NCI-H524 treated with DMSO at 0.1 percent for 48 hours (cell line): ENCODE measurements at regions not wholly inside any gene's neighbourhood (a gene's known extent, or its start where the extent isn't known, plus 50 kb on each side); places are given as distances from the start of the nearest gene placed in this dataset.
"Not testable (repeated sequence)": the region's sequence is repeated elsewhere in the genome, so short reads cannot be mapped to it uniquely, and the experiment has no call there.

Source experiments
- DNase-seq: peaks from one replicate; lab custom pipeline; 2025; lab: John Stamatoyannopoulos, UW

DNA sequence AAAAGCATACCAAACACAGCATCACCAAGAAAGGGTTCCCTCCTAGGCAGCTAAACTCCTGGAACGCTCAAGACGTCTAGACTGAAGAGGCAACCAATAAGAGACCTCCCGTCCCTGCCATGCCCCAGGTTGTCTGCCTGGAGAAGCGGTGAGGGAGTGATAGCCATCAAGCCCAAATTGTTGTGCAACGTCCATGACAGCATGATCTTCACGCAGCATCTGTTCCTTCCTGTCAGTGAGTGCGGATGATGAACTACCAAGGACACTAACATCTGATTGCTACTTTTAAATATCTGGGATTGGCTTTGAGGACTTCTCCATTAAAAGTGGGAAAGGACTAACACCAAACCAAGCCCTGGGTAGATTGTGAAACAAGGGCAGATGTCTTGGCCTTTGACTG lies 149.7 kb downstream of the TXNL1 start:
- DNase-seq, result no peak

GRCh38 chr18:56487801-56488200 lies 150.6 kb downstream of the TXNL1 start:
- DNase-seq, result no peak

- no peak for DNase-seq
Observed at GRCh38 chr18:56483386-56483785, 155.0 kb downstream of the TXNL1 start.

- DNase-seq, result not testable (repeated sequence)
Observed at GRCh38 chr18:56482813-56483212, 155.6 kb downstream of the TXNL1 start.

DNA sequence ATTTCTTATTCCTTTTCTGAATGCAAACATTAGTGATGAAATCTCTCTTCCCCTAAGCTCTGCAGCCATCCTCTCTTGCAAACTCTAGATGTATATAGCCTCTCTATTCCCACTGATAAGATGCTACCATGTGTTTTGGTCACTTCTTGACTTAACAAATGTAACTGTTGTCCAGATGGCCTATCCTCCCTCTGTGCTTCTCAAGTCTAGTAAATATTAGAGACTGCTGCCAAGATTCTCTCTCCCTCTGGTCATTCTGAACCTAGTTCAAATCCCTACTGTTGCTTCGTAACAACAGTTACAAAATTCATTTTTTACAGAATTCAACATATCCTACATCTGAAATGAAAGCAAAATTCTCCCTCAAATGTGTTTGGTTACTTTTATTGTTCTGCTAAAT lies 156.6 kb downstream of the TXNL1 start:
- peak; percentile 3 for DNase-seq

DNA sequence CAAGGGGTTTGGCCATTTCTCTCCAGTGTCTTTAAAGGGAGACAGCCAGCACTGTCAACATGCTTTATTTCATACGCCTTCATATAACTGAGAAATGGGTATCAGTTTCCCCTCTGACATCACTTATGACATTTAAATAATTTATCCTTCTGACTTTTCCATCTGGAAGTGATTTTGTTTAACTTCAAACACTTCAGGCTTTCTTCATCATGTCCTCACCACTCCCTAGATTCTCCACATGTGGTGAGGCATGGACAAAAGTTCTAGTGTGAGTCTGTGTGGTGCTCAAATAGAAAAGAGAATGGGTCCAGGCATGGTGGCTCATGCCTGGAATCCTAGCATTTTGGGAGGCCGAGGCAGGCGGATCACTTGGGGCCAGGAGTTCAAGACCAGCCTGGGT lies 158.6 kb downstream of the TXNL1 start:
- no peak for DNase-seq

- no peak for DNase-seq
Observed at GRCh38 chr18:56475250-56475649, 163.1 kb downstream of the TXNL1 start.

GRCh38 chr18:56473400-56474024 lies 164.9 kb downstream of the TXNL1 start:
- DNase-seq, result no peak

GRCh38 chr18:56470406-56471351 lies 167.7 kb downstream of the TXNL1 start:
- DNase-seq, result no peak

DNA sequence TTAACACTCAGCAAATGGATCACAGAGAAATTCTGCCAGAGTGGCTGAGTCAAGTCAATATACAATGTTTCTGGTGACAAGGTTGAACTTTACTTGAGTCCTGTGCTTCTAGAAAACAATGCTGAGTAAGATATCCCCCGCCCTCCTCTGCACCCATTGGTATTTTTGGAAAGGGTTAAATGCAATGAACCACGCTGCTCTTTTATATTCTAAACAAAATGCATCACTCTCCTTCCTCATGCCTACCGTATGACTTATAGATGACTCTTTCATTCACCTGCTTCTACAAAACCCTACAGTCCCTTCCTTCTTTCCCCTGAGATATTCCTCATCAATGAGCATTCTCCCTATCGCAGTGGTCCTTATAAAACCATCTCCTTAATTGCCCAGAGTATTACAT lies 168.8 kb downstream of the TXNL1 start:
- no peak for DNase-seq

- DNase-seq, result no peak
Observed at GRCh38 chr18:56468396-56468795, 170.0 kb downstream of the TXNL1 start.

DNA sequence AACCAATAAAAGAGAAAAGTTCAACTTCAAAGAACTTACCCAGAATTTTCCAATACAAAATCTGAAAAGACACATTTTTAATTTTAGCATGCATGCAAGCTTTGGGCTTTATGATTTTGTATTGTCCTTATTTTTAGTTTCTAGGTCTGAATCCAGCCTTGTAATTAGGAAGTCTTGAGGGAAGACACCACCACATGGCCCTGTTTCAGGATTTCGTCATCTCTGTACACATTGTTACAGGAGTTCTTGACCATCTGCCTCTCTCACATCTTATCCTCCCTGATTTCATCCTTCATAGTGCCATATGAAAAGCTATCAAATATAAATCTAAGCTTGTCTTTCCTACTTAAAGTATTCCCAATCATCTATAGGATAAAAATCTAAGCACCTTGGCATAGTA lies 176.1 kb downstream of the TXNL1 start:
- DNase-seq, result peak; percentile 22

DNA sequence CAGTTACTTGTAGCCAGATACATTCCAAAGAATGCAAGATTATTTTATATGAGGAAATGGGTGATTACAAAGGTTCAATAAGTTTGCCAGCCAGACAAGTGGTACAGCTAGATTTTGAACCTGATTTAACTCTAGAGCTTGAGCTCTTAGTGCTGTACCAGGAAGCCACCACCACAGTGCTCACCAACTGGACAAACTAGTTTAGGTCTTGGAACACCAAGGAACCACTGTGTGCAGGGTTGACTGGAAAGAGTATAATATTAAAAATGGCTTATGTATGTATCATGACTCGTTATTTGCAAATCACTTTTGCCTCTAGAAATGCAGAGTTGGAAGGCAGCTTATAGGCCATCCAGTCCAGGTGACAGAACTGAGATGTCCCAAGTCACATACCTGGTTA lies 177.2 kb downstream of the TXNL1 start:
- DNase-seq, result no peak

DNA sequence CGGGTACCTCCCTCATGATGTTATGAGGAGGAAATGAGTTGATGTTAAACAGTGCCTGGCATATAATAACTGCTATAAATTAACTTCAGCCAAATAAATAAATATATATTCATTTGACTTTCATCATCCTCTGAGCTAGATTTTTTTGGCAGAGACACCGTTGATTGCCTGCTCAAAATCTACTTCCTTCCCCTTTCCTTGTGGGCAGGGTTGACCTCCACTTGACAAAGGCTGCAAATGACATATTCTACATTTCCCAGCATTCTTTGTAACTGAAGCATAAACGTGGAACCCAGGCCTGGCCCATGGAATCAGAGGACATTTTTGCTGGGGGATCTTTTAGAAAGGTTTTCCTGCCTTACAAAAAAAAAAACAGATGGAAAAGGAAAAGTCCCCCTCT lies 177.8 kb downstream of the TXNL1 start:
- no peak for DNase-seq

- no peak for DNase-seq
Observed at GRCh38 chr18:56458770-56459712, 179.4 kb downstream of the TXNL1 start.

- no peak for DNase-seq
Observed at GRCh38 chr18:56455874-56456273, 182.5 kb downstream of the TXNL1 start.

DNA sequence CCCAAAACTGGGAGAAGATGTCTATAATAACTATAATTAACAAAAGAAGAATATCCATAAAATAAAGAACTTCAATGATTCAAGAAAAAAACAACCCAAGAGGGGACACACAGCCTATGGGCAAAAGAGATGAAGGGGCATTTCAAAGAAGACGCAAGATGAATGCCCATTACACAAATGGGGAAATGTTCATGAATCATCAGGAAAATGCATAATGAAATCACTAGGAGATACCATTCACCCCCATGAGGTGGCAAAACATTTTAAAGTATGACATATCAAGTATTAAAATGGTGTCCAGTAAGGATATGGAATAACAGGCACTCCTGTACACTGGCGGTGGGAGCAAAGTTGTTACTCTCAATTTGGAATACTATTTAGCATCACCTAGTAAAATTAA lies 183.3 kb downstream of the TXNL1 start:
- DNase-seq, result no peak

GRCh38 chr18:56453631-56454030 lies 184.8 kb downstream of the TXNL1 start:
- DNase-seq, result no peak

DNA sequence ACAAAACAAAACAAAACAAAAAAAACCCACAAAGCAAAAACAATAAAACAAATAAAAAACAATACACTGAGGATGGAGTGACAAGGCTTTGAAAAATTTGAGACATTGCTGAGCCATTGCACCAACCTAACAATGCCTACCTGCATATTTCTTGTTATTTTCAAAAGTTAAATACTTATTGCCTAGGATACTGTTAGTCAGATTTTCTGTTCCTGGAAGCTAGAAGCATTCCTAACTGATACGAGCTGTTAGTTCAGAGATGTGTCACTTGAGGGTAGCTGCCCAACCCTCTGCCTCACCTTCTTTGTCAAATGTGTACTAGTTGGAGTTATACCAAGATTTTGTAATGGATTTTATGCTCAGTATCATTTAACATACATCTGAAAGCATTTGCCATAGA lies 187.2 kb downstream of the TXNL1 start:
- DNase-seq, result no peak

DNA sequence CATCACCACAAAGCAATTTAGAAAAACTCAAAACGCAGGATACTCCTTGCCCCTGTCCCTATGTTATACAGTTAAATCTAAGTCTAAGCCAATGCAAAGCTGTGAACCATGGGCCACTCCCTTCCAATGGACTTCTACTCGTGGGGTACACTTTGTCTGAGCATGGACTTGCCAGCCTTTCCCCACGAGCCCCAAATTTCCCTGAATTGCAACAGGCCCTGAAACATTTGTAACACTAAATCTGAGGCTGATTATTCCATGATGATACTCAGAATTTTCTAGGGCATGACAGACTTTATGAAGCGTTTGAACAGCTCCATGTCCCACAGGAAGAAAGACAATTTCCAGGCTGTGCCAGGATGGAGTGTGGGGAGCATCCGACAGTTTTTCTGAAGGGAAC lies 189.6 kb downstream of the TXNL1 start:
- no peak for DNase-seq

- DNase-seq, result no peak
Observed at GRCh38 chr18:56445422-56445821, 193.0 kb downstream of the TXNL1 start.

DNA sequence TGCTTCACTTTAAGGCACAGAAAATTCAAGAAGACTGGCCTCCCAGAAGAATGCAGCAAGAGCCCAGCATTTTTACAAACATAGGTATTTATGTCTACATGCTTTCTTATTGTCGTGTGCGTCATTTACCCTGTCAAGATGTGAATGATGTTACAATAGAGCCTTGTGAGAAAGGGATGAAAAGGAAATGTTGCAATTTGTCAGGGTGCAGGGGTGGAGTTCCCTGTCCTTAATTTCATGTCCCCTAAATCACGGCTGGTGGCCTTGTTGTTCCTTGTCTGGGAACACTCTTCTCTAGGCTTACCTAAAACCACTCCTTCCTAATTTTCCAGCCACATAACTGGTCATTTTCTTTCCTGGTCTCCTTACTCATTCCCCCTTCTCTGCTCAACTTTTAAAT lies 194.2 kb downstream of the TXNL1 start:
- no peak for DNase-seq
